GM12878 (cell line): ENCODE measurements at regions not wholly inside any gene's neighbourhood (a gene's known extent, or its start where the extent isn't known, plus 50 kb on each side); places are given as distances from the start of the nearest gene placed in this dataset.

Source experiments
- ATAC-seq: fragments of 200-7000 bp; cut with Tn5 transposase; 3 replicates; pipeline ENCODE4 v1.9.1; 2020; ENCODE audit warnings: mild to moderate bottlenecking, moderate library complexity
- BruUV-seq: library from RNA; stranded (reverse); fragments of 400-500 nt; replicated peaks from 2 replicates; lab custom pipeline; 2021; lab: Mats Ljungman, UMichigan
- CTCF ChIA-PET: fragments of 300-600 bp; sonication (Branson Sonifier 250); formaldehyde crosslinking; extraction: SDS; loops from one replicate; lab custom pipeline; 2021; ENCODE audit warnings: inconsistent platforms; lab: Yijun Ruan, JAX
- POLR2A ChIA-PET: fragments of 350-600 bp; formaldehyde crosslinking; extraction: SDS; loops from one replicate; lab custom pipeline; 2021; ENCODE audit warnings: inconsistent platforms; lab: Charles Lee
- RAD21 ChIA-PET: fragments of 300-600 bp; sonication (Branson Sonifier 250); formaldehyde crosslinking; loops from one replicate; lab custom pipeline; 2023; ENCODE audit warnings: antibody characterized with exemption; ENCODE audit not compliant: unreplicated experiment; lab: Charles Lee
- SMC1A ChIA-PET: fragments of 300-600 bp; sonication (Branson Sonifier 250); formaldehyde crosslinking; loops from one replicate; lab custom pipeline; 2023; ENCODE audit not compliant: unreplicated experiment, uncharacterized antibody; lab: Charles Lee
- DNase-seq: peaks from one replicate; pipeline ENCODE4 v3.0.0-alpha.2; 2011; ENCODE audit warnings: low read depth, low spot score
- FAIRE-seq: peaks from 3 replicates; lab custom pipeline; 2011; peaks lifted over from hg19 to GRCh38; lab: Jason Lieb, UNC
- H2AFZ ChIP-seq: 2 replicates; pipeline ENCODE4 v1.6.0; 2011; ENCODE audit warnings: low read depth, low read length, control low read depth; ENCODE audit not compliant: control insufficient read depth
- H3K27ac ChIP-seq: 2 replicates; pipeline ENCODE4 v1.5.1; 2011; ENCODE audit warnings: control low read depth; ENCODE audit not compliant: control insufficient read depth, insufficient read depth
- H3K27me3 ChIP-seq, 2 experiments: replicated peaks in 1 of 2; 2 replicates each; pipeline versions ENCODE4 v1.6.0 to v1.6.1; 2011; ENCODE audit warnings: low read length in 1 of 2; ENCODE audit not compliant: control insufficient read depth in 2 of 2, insufficient read depth in 2 of 2
- H3K36me3 ChIP-seq, 2 experiments: 2 replicates each; pipeline ENCODE4 v1.5.1; 2011; ENCODE audit warnings: low read length in 1 of 2; ENCODE audit not compliant: control insufficient read depth in 2 of 2, insufficient read depth in 2 of 2
- H3K4me1 ChIP-seq: 2 replicates; pipeline ENCODE4 v1.6.1; 2011; ENCODE audit warnings: mild to moderate bottlenecking, low read length, moderate library complexity, mixed read lengths; ENCODE audit not compliant: control insufficient read depth, insufficient read depth
- H3K4me2 ChIP-seq: 2 replicates; pipeline ENCODE4 v1.6.0; 2011; ENCODE audit warnings: control low read depth; ENCODE audit not compliant: control insufficient read depth, insufficient read depth
- H3K4me3 ChIP-seq: fragments of 200-600 bp; sonication (generic); 2 replicates; pipeline ENCODE4 v1.5.1; 2016
- H3K79me2 ChIP-seq: 2 replicates; pipeline ENCODE4 v1.6.0; 2011; ENCODE audit warnings: low read length; ENCODE audit not compliant: control insufficient read depth, insufficient read depth
- H3K9ac ChIP-seq: 2 replicates; pipeline ENCODE4 v1.8.0; 2011; ENCODE audit warnings: low read length, control low read depth, mixed read lengths; ENCODE audit not compliant: control insufficient read depth, insufficient read depth
- H3K9me3 ChIP-seq: replicated peaks from 3 replicates; pipeline ENCODE4 v1.5.1; 2011; ENCODE audit warnings: mild to moderate bottlenecking, low read length; ENCODE audit not compliant: control insufficient read depth, insufficient read depth
- H4K20me1 ChIP-seq: 2 replicates; pipeline ENCODE4 v1.6.0; 2011; ENCODE audit not compliant: control insufficient read depth, insufficient read depth
- DPF2 ChIP-seq: fragments of 450-650 bp; IDR thresholded peaks from 2 replicates; pipeline ENCODE4 v1.6.1; 2017; ENCODE audit warnings: mild to moderate bottlenecking
- NFYA ChIP-seq: IDR thresholded peaks from 2 replicates; pipeline ENCODE4 v1.6.1; 2011; ENCODE audit warnings: low read depth, mild to moderate bottlenecking, low read length, improper control_type of control experiment, borderline replicate concordance
- WGBS: methylation state at CpG from one replicate; pipeline ENCODE4 v1.1.6; 2016; ENCODE audit warnings: low lambda C conversion rate; ENCODE audit not compliant: insufficient replicate concordance, insufficient coverage; ENCODE audit errors: missing lambda C conversion rate; 5-methylcytosine and 5-hydroxymethylcytosine counted together
- in situ Hi-C: fragments of 300-500 bp; cut with MboI; formaldehyde crosslinking; loops from 9 replicates; pipeline ENCODE4 v1.14.3; 2018; ENCODE audit warnings: mixed read lengths
- intact Hi-C: fragments of 100-400 bp; cut with micrococcal nuclease; formaldehyde crosslinking; loops from one replicate; pipeline ENCODE4 v1.14.2; 2022; ENCODE audit not compliant: unreplicated experiment
- TF ChIP-seq, protein P1 (sequence below): fragments of 150-350 bp; IDR thresholded peaks from 2 replicates; pipeline ENCODE4 v1.6.1; 2016; ENCODE audit warnings: low read depth, low read length
- TF ChIP-seq, protein P2 (sequence below): fragments of 450-650 bp; formaldehyde crosslinking; IDR thresholded peaks from 2 replicates; pipeline ENCODE4 v1.5.0; 2022; ENCODE audit warnings: mild to moderate bottlenecking, missing genetic modification characterization

DNA sequence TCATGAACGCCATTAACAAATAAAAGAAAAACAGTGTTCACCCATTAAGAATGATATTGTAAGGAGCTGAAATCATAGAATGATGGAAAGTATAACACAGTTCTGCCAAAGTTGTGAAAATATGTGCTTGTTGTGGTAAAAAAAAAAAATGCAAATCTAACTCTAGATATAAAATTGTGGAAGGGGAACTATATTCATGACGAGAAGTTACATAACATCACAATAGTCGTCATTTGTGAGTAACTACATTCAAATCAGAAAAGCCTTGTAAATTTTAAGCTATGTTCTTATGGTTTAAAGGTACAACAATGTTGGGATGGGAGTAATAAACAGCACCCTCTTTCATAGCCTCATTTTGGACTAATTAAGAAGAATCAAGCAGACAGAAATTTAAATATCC, 57.6 kb upstream of the PRDM8 start:
- TF ChIP-seq, protein P1, sequence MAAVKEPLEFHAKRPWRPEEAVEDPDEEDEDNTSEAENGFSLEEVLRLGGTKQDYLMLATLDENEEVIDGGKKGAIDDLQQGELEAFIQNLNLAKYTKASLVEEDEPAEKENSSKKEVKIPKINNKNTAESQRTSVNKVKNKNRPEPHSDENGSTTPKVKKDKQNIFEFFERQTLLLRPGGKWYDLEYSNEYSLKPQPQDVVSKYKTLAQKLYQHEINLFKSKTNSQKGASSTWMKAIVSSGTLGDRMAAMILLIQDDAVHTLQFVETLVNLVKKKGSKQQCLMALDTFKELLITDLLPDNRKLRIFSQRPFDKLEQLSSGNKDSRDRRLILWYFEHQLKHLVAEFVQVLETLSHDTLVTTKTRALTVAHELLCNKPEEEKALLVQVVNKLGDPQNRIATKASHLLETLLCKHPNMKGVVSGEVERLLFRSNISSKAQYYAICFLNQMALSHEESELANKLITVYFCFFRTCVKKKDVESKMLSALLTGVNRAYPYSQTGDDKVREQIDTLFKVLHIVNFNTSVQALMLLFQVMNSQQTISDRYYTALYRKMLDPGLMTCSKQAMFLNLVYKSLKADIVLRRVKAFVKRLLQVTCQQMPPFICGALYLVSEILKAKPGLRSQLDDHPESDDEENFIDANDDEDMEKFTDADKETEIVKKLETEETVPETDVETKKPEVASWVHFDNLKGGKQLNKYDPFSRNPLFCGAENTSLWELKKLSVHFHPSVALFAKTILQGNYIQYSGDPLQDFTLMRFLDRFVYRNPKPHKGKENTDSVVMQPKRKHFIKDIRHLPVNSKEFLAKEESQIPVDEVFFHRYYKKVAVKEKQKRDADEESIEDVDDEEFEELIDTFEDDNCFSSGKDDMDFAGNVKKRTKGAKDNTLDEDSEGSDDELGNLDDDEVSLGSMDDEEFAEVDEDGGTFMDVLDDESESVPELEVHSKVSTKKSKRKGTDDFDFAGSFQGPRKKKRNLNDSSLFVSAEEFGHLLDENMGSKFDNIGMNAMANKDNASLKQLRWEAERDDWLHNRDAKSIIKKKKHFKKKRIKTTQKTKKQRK = no peak
- TF ChIP-seq, protein P2, sequence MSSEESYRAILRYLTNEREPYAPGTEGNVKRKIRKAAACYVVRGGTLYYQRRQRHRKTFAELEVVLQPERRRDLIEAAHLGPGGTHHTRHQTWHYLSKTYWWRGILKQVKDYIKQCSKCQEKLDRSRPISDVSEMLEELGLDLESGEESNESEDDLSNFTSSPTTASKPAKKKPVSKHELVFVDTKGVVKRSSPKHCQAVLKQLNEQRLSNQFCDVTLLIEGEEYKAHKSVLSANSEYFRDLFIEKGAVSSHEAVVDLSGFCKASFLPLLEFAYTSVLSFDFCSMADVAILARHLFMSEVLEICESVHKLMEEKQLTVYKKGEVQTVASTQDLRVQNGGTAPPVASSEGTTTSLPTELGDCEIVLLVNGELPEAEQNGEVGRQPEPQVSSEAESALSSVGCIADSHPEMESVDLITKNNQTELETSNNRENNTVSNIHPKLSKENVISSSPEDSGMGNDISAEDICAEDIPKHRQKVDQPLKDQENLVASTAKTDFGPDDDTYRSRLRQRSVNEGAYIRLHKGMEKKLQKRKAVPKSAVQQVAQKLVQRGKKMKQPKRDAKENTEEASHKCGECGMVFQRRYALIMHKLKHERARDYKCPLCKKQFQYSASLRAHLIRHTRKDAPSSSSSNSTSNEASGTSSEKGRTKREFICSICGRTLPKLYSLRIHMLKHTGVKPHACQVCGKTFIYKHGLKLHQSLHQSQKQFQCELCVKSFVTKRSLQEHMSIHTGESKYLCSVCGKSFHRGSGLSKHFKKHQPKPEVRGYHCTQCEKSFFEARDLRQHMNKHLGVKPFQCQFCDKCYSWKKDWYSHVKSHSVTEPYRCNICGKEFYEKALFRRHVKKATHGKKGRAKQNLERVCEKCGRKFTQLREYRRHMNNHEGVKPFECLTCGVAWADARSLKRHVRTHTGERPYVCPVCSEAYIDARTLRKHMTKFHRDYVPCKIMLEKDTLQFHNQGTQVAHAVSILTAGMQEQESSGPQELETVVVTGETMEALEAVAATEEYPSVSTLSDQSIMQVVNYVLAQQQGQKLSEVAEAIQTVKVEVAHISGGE (CRISPR knock-in tag) = no peak
- TF ChIP-seq NFYA (no peak), DPF2 (no peak)
- TF ChIP-seq, all 136 proteins: peak for 0
- H3K9me3 ChIP-seq = no peaks in the 10 kb centered on the region
- ChIA-PET SMC1A (interaction anchor here (0.5 to 4.7 kb wide), 9 partner anchors 9 to 84 kb away, joined by 3 to 43 read pairs (median 4); no protein-coding TSS in a partner anchor), RAD21 (interaction anchor here (1.4 to 2.3 kb wide), 4 partner anchors 13 to 44 kb away, joined by 3 to 9 read pairs (median 6); no protein-coding TSS in a partner anchor), POLR2A (interaction anchor here (0.7 to 1.3 kb wide), 2 partner anchors 10 to 13 kb away, joined by 3 read pairs; no protein-coding TSS in a partner anchor), CTCF (interaction anchor here (0.9 to 4.2 kb wide), 8 partner anchors 9 to 222 kb away, joined by 3 to 27 read pairs (median 3); no protein-coding TSS in a partner anchor)
- H4K20me1 ChIP-seq = no peaks in the 10 kb centered on the region
- H3K4me3 ChIP-seq = no peak overlapping the region
- no TSS peak for BruUV-seq
- no peak overlapping the region for H3K27ac ChIP-seq
- H3K36me3 ChIP-seq = no peaks in the 10 kb centered on the region
- DNase-seq = no peak
- H3K4me2 ChIP-seq = no peak overlapping the region
- ATAC-seq = no peak
- H3K79me2 ChIP-seq = no peaks in the 10 kb centered on the region
- no peaks in the 10 kb centered on the region for H3K27me3 ChIP-seq
- FAIRE-seq = no peak
- in situ Hi-C loops = no loop called here
- WGBS = 82% methylated on average over 3 of the region's 3 CpGs
- intact Hi-C loops = no loop called here
- H3K9ac ChIP-seq = no peak overlapping the region
- H2AFZ ChIP-seq = no peak overlapping the region
- H3K4me1 ChIP-seq = peaks cover 3% of the 10 kb centered on the region; the same call in 1 of the 2 replicates
